HL-60 (cell line): ENCODE measurements at regions not wholly inside any gene's neighbourhood (a gene's known extent, or its start where the extent isn't known, plus 50 kb on each side); places are given as distances from the start of the nearest gene placed in this dataset.

ENCODE experiments used
- DNase-seq, 2 experiments: peaks; one replicate each; pipeline ENCODE4 v3.0.0-alpha.2; 2010 to 2020; ENCODE audit warnings: low read depth in 1 of 2, low spot score in 1 of 2
- H3K27ac ChIP-seq: fragments of 250-450 bp; sonication (Bioruptor Pico); replicated peaks from 2 replicates; pipeline ENCODE4 v1.5.1; 2020; ENCODE audit warnings: mild to moderate bottlenecking, moderate library complexity
- H3K27me3 ChIP-seq: fragments of 250-450 bp; sonication (Bioruptor Pico); 2 replicates; pipeline ENCODE4 v1.5.1; 2021; ENCODE audit warnings: mild to moderate bottlenecking, moderate library complexity; ENCODE audit not compliant: insufficient read depth, poor library complexity, severe bottlenecking
- H3K4me3 ChIP-seq: replicated peaks from 2 replicates; pipeline ENCODE4 v1.5.1; 2011; ENCODE audit warnings: mild to moderate bottlenecking, control low read depth, low read length; ENCODE audit not compliant: insufficient read depth
- GABPA ChIP-seq: IDR thresholded peaks from 2 replicates; pipeline ENCODE4 v1.6.1; 2012; ENCODE audit warnings: low read depth
- POLR2AphosphoS5 ChIP-seq: IDR thresholded peaks from 2 replicates; pipeline ENCODE4 v1.6.1; 2012; ENCODE audit warnings: low read depth
- SPI1 ChIP-seq: IDR thresholded peaks from 2 replicates; pipeline ENCODE4 v1.6.1; 2012; ENCODE audit warnings: low read depth, mild to moderate bottlenecking, borderline replicate concordance
- TF ChIP-seq, protein P1 (sequence below): IDR thresholded peaks from 2 replicates; pipeline ENCODE4 v1.6.1; 2012; ENCODE audit warnings: low read depth; ENCODE audit not compliant: insufficient replicate concordance
- TF ChIP-seq, protein P2 (sequence below): IDR thresholded peaks from one replicate; pipeline ENCODE4 v1.5.1; 2011; ENCODE audit warnings: low read length, control low read depth, inconsistent platforms; ENCODE audit not compliant: insufficient read depth

DNA sequence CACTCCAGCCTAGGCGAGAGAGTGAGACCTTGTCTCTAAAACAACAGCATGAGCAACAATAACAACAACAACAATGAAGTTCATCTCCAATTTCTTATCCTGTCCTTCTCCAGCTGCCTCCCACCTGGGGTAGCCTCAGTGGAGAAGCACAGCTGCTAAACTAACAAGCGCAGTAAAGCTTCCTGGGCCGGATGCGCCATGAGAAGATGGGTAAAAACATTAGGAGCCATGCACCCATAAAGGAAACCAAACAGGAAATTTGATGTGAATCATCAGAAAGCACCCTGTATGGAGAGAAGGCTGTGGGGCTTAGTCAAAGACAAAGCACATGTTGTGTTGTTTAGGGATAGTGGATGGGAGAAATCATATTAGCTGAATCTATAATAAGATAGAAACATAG is 61.1 kb upstream of the CCN6 start:
- Histone ChIP-seq H3K27ac (no peak overlapping the region), H3K27me3 (peaks cover 3% of the 10 kb centered on the region), H3K4me3 (no peak overlapping the region)
- DNase-seq, result no peak
- no peak for TF ChIP-seq GABPA

DNA sequence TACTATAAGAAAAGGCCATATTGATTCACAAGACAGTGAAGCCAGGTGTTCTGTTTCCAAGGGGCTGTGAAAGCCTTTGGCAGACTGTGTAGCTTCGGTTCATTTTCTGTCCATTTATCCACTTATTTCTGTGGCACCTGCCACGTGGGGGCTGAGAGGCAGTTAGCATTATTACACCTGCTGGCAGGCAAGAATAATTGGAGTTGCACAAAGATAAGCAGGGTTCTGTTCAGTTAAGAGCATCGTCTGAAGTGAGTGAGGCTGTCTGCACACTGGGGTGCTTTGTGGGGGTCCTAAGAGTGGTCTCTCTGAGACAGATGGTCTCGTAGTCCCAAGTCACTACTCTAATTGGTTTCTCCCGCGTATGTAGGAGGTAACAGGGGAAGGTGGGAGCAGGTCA is 60.6 kb upstream of the CCN6 start:
- no peak for DNase-seq
- Histone ChIP-seq H3K27ac (no peak overlapping the region), H3K27me3 (peaks cover 3% of the 10 kb centered on the region), H3K4me3 (no peak overlapping the region)
- no peak for TF ChIP-seq GABPA
- TF ChIP-seq POLR2AphosphoS5, result no peak
- TF ChIP-seq, protein P1, sequence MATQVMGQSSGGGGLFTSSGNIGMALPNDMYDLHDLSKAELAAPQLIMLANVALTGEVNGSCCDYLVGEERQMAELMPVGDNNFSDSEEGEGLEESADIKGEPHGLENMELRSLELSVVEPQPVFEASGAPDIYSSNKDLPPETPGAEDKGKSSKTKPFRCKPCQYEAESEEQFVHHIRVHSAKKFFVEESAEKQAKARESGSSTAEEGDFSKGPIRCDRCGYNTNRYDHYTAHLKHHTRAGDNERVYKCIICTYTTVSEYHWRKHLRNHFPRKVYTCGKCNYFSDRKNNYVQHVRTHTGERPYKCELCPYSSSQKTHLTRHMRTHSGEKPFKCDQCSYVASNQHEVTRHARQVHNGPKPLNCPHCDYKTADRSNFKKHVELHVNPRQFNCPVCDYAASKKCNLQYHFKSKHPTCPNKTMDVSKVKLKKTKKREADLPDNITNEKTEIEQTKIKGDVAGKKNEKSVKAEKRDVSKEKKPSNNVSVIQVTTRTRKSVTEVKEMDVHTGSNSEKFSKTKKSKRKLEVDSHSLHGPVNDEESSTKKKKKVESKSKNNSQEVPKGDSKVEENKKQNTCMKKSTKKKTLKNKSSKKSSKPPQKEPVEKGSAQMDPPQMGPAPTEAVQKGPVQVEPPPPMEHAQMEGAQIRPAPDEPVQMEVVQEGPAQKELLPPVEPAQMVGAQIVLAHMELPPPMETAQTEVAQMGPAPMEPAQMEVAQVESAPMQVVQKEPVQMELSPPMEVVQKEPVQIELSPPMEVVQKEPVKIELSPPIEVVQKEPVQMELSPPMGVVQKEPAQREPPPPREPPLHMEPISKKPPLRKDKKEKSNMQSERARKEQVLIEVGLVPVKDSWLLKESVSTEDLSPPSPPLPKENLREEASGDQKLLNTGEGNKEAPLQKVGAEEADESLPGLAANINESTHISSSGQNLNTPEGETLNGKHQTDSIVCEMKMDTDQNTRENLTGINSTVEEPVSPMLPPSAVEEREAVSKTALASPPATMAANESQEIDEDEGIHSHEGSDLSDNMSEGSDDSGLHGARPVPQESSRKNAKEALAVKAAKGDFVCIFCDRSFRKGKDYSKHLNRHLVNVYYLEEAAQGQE, result no peak
- TF ChIP-seq, protein P2, sequence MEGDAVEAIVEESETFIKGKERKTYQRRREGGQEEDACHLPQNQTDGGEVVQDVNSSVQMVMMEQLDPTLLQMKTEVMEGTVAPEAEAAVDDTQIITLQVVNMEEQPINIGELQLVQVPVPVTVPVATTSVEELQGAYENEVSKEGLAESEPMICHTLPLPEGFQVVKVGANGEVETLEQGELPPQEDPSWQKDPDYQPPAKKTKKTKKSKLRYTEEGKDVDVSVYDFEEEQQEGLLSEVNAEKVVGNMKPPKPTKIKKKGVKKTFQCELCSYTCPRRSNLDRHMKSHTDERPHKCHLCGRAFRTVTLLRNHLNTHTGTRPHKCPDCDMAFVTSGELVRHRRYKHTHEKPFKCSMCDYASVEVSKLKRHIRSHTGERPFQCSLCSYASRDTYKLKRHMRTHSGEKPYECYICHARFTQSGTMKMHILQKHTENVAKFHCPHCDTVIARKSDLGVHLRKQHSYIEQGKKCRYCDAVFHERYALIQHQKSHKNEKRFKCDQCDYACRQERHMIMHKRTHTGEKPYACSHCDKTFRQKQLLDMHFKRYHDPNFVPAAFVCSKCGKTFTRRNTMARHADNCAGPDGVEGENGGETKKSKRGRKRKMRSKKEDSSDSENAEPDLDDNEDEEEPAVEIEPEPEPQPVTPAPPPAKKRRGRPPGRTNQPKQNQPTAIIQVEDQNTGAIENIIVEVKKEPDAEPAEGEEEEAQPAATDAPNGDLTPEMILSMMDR, result no peak
- TF ChIP-seq SPI1, result no peak

DNA sequence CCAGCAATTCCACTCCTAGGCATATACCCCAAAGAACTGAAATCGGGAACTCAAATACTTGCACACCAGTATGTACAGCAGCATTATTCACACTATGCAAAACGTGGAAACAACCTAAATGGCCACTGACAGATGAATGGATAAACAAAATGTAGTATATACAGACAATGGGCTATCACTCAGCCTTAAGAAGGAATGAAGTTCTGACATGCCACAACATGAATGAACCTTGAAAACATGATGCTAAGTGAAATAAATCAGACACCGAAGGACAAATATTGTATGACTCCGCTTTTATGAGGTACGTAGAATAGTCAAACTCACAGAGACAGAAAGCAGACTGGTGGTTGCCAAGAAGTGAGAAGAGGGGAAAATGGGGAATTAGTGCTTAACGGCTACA is 59.1 kb upstream of the CCN6 start:
- Histone ChIP-seq H3K4me3 (no peak overlapping the region), H3K27ac (no peak overlapping the region), H3K27me3 (peaks cover 3% of the 10 kb centered on the region)
- DNase-seq, result no peak
- no peak for TF ChIP-seq POLR2AphosphoS5
- TF ChIP-seq, protein P1, result no peak
- TF ChIP-seq, protein P2, result no peak
- no peak for TF ChIP-seq SPI1
- TF ChIP-seq GABPA, result no peak

DNA sequence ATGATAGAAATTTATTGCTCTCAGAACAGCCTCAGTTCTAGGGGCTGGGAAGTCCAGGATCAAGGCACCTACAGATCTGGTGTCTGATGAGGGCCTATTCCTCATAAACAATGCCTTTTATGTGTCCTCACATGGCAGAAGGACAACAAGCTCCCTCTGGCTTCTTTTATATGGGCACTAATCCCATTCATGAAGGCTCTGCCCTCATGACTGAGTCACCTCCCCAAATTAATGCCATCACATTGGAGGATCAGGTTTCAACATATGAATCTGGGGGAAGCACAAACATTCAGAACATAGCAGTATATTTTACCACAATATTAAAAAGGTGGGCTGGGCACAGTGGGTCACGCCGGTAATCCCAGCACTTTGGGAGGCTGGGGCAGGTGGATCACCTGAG is 58.5 kb upstream of the CCN6 start:
- DNase-seq, result no peak

More for the DNA sequence above, 58.5 kb upstream of the CCN6 start:
- Histone ChIP-seq H3K27ac (no peak overlapping the region), H3K4me3 (no peak overlapping the region), H3K27me3 (peaks cover under 1% of the 10 kb centered on the region)
- TF ChIP-seq GABPA, result no peak
- TF ChIP-seq, protein P1, result no peak
- TF ChIP-seq SPI1, result no peak
- TF ChIP-seq, protein P2, result no peak
- TF ChIP-seq POLR2AphosphoS5, result no peak
